ENCODE measurements at regions not wholly inside any gene's neighbourhood (a gene's known extent, or its start where the extent isn't known, plus 50 kb on each side); places are given as distances from the start of the nearest gene placed in this dataset.

DNA sequence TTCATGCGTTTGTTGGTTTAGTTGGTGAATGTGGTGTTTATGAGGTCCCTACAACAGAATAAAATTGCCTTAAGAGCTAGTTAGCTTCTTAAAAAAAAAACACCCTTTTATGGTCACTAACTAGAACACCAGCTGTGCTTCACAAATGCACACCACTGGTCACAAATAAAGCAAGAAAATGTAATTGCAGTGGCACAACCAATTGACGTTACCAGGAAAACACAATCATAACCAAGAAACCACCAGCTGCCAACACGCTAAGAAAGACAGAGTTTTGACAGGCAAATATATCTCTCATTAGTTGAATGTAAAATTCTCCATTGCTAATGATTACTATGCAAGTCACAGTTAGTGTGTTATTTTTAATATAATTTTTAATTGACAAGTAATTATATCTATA is 389.9 kb downstream of the ADAMTS20 start:
- no peak for TF ChIP-seq EZH2 (IDR thresholded peaks at IDR 0.05)
- TF ChIP-seq, protein P1, sequence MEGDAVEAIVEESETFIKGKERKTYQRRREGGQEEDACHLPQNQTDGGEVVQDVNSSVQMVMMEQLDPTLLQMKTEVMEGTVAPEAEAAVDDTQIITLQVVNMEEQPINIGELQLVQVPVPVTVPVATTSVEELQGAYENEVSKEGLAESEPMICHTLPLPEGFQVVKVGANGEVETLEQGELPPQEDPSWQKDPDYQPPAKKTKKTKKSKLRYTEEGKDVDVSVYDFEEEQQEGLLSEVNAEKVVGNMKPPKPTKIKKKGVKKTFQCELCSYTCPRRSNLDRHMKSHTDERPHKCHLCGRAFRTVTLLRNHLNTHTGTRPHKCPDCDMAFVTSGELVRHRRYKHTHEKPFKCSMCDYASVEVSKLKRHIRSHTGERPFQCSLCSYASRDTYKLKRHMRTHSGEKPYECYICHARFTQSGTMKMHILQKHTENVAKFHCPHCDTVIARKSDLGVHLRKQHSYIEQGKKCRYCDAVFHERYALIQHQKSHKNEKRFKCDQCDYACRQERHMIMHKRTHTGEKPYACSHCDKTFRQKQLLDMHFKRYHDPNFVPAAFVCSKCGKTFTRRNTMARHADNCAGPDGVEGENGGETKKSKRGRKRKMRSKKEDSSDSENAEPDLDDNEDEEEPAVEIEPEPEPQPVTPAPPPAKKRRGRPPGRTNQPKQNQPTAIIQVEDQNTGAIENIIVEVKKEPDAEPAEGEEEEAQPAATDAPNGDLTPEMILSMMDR (IDR thresholded peaks at IDR 0.05) = no peak
